HCT116 (cell line): ENCODE measurements at regions not wholly inside any gene's neighbourhood (a gene's known extent, or its start where the extent isn't known, plus 50 kb on each side); places are given as distances from the start of the nearest gene placed in this dataset.

Experiments
- ATAC-seq: fragments of 200-7000 bp; cut with Tn5 transposase; 2 replicates; pipeline ENCODE4 v1.9.1; 2020; ENCODE audit warnings: mild to moderate bottlenecking, moderate library complexity
- BruUV-seq: library from RNA; stranded (reverse); fragments of 400-500 nt; replicated peaks from 2 replicates; lab custom pipeline; 2021; lab: Mats Ljungman, UMichigan
- CTCF ChIA-PET: fragments of 300-600 bp; sonication (Branson Sonifier 250); formaldehyde crosslinking; loops from one replicate; lab custom pipeline; 2021; ENCODE audit warnings: antibody characterized with exemption; lab: Charles Lee
- POLR2A ChIA-PET: fragments of 300-600, 350-600 bp; sonication (Branson Sonifier 250); formaldehyde crosslinking; loops from one replicate; lab custom pipeline; 2021; ENCODE audit warnings: antibody characterized with exemption; lab: Charles Lee
- RAD21 ChIA-PET, 2 experiments: fragments of 300-600 bp; sonication (Branson Sonifier 250); formaldehyde crosslinking; loops; one replicate each; lab custom pipeline; 2023; ENCODE audit warnings: low total read pairs in 2 of 2; ENCODE audit not compliant: uncharacterized antibody in 2 of 2, unreplicated experiment in 2 of 2, low non-redundant PET in 1 of 2; lab: Charles Lee
- DNase-seq: peaks from one replicate; pipeline ENCODE4 v3.0.0-alpha.2; 2010; ENCODE audit warnings: low read depth, low spot score
- H2AFZ ChIP-seq: fragments of 200-600 bp; shearing (Covaris generic), sonication (generic); 2 replicates; pipeline ENCODE4 v1.6.1; 2017; ENCODE audit warnings: low read depth, mixed run types, mixed read lengths, antibody characterized with exemption, low read length; ENCODE audit not compliant: poor library complexity, severe bottlenecking
- H3K27ac ChIP-seq: 2 replicates; pipeline ENCODE4 v1.5.1; 2012; ENCODE audit warnings: low read depth, low read length
- H3K27me3 ChIP-seq: fragments of 200-600 bp; sonication (generic); 2 replicates; pipeline ENCODE4 v1.6.1; 2016; ENCODE audit warnings: mixed run types, low read length, mixed read lengths; ENCODE audit not compliant: insufficient read depth
- H3K36me3 ChIP-seq, 2 experiments: fragments of 200-500 bp in 1 of 2; fragments of 200-600 bp in 1 of 2; sonication (Bioruptor generic) in 1 of 2; sonication (generic) in 1 of 2; 2 replicates each; pipeline versions ENCODE4 v1.5.1 to v1.6.1; 2014 to 2016; ENCODE audit warnings: low read length in 2 of 2, inconsistent platforms in 1 of 2, mixed read lengths in 1 of 2, mixed run types in 1 of 2; ENCODE audit not compliant: insufficient read depth in 2 of 2, control insufficient read depth in 1 of 2
- H3K4me1 ChIP-seq, 2 experiments: fragments of 200-600 bp in 1 of 2; sonication (generic) in 1 of 2; 2 replicates each; pipeline versions ENCODE4 v1.5.1 to v1.6.1; 2012 to 2017; ENCODE audit warnings: low read length in 2 of 2, inconsistent platforms in 1 of 2, mild to moderate bottlenecking in 1 of 2, mixed read lengths in 1 of 2, mixed run types in 1 of 2, moderate library complexity in 1 of 2; ENCODE audit not compliant: insufficient read depth in 2 of 2, control insufficient read depth in 1 of 2
- H3K4me2 ChIP-seq: fragments of 200-600 bp; sonication (generic); 2 replicates; pipeline ENCODE4 v1.6.1; 2017; ENCODE audit warnings: mixed run types, low read length, mixed read lengths
- H3K4me3 ChIP-seq, 2 experiments: fragments of 200-600 bp in 1 of 2; sonication (generic) in 1 of 2; replicated peaks in 1 of 2; 2 replicates each; pipeline ENCODE4 v1.5.1; 2011 to 2016; ENCODE audit warnings: low read length in 2 of 2, control low read depth in 1 of 2, low read depth in 1 of 2, mild to moderate bottlenecking in 1 of 2, mixed read lengths in 1 of 2, mixed run types in 1 of 2
- H3K79me2 ChIP-seq: fragments of 200-600 bp; sonication (generic); 2 replicates; pipeline ENCODE4 v1.6.1; 2017; ENCODE audit warnings: mild to moderate bottlenecking, mixed run types, low read length, moderate library complexity, mixed read lengths; ENCODE audit not compliant: insufficient read depth
- H3K9ac ChIP-seq: fragments of 200-600 bp; sonication (generic); 2 replicates; pipeline ENCODE4 v1.6.1; 2016; ENCODE audit warnings: low read length, mixed read lengths
- H3K9me2 ChIP-seq: fragments of 200-600 bp; sonication (generic), shearing (Covaris generic); 2 replicates; pipeline ENCODE4 v1.6.1; 2017; ENCODE audit warnings: mixed run types, mild to moderate bottlenecking, moderate library complexity; ENCODE audit not compliant: insufficient read depth
- H3K9me3 ChIP-seq, 2 experiments: fragments of 200-500 bp in 1 of 2; fragments of 200-600 bp in 1 of 2; sonication (Bioruptor generic) in 1 of 2; sonication (generic) in 1 of 2; 2 replicates each; pipeline ENCODE4 v1.6.1; 2014 to 2017; ENCODE audit warnings: low read length in 2 of 2, mixed read lengths in 2 of 2, inconsistent platforms in 1 of 2, low read depth in 1 of 2, mild to moderate bottlenecking in 1 of 2, mixed run types in 1 of 2, moderate library complexity in 1 of 2; ENCODE audit not compliant: control insufficient read depth in 1 of 2, insufficient read depth in 1 of 2
- H4K20me1 ChIP-seq: fragments of 200-600 bp; sonication (generic), shearing (Covaris generic); 2 replicates; pipeline ENCODE4 v1.6.1; 2017; ENCODE audit warnings: mixed run types, mild to moderate bottlenecking, moderate library complexity; ENCODE audit not compliant: insufficient read depth
- ATF3 ChIP-seq: IDR thresholded peaks from 2 replicates; pipeline ENCODE4 v1.6.1; 2012
- CBX3 ChIP-seq: IDR thresholded peaks from 2 replicates; pipeline ENCODE4 v1.6.1; 2012; ENCODE audit warnings: low read depth
- CEBPB ChIP-seq: IDR thresholded peaks from 2 replicates; pipeline ENCODE4 v1.6.1; 2012; ENCODE audit warnings: low read depth
- CTCF ChIP-seq, 3 experiments: fragments of 200-600 bp in 1 of 3; sonication (generic) in 1 of 3; IDR thresholded peaks in 2 of 3; conservative IDR thresholded peaks in 1 of 3; 2 replicates each; pipeline ENCODE4 v1.5.1; 2012 to 2017; ENCODE audit warnings: low read depth in 2 of 3, low read length in 2 of 3, antibody characterized with exemption in 1 of 3, borderline replicate concordance in 1 of 3, control low read depth in 1 of 3, mild to moderate bottlenecking in 1 of 3, mixed read lengths in 1 of 3, mixed run types in 1 of 3, moderate library complexity in 1 of 3; ENCODE audit not compliant: insufficient read depth in 1 of 3
- ELF1 ChIP-seq: IDR thresholded peaks from 2 replicates; pipeline ENCODE4 v1.6.1; 2012; ENCODE audit warnings: low read depth, borderline replicate concordance
- EZH2 ChIP-seq: fragments of 200-600 bp; sonication (generic); IDR thresholded peaks from 2 replicates; pipeline ENCODE4 v1.6.1; 2017; ENCODE audit warnings: antibody characterized with exemption, mixed run types
- EZH2phosphoT487 ChIP-seq: fragments of 200-600 bp; IDR thresholded peaks from 2 replicates; pipeline ENCODE4 v1.6.1; 2018; ENCODE audit warnings: antibody characterized with exemption, borderline replicate concordance
- JUND ChIP-seq: IDR thresholded peaks from 2 replicates; pipeline ENCODE4 v1.6.1; 2012
- MAX ChIP-seq: IDR thresholded peaks from 2 replicates; pipeline ENCODE4 v1.6.1; 2012
- POLR2A ChIP-seq: IDR thresholded peaks from 2 replicates; pipeline ENCODE4 v1.7.0; 2011; ENCODE audit warnings: borderline replicate concordance; ENCODE audit not compliant: insufficient read depth, insufficient read length; ENCODE audit errors: extremely low read depth
- POLR2AphosphoS5 ChIP-seq: IDR thresholded peaks from 2 replicates; pipeline ENCODE4 v1.6.1; 2011; ENCODE audit warnings: mild to moderate bottlenecking, low read depth, low read length, moderate library complexity
- RAD21 ChIP-seq: IDR thresholded peaks from 2 replicates; pipeline ENCODE4 v1.6.1; 2012; ENCODE audit warnings: low read depth, mild to moderate bottlenecking
- REST ChIP-seq: IDR thresholded peaks from 2 replicates; pipeline ENCODE4 v1.6.1; 2012; ENCODE audit warnings: low read depth
- SIN3A ChIP-seq: IDR thresholded peaks from 2 replicates; pipeline ENCODE4 v1.6.1; 2012; ENCODE audit warnings: low read depth
- SP1 ChIP-seq: IDR thresholded peaks from 2 replicates; pipeline ENCODE4 v1.6.1; 2012; ENCODE audit warnings: low read depth
- SRF ChIP-seq: IDR thresholded peaks from 2 replicates; pipeline ENCODE4 v1.6.1; 2012; ENCODE audit warnings: low read depth
- TCF7L2 ChIP-seq: IDR thresholded peaks from 2 replicates; pipeline ENCODE4 v1.7.0; 2011; ENCODE audit warnings: borderline replicate concordance, inconsistent platforms; ENCODE audit not compliant: insufficient read depth, insufficient read length; ENCODE audit errors: extremely low read depth
- ZFX ChIP-seq: fragments of 450-650 bp; IDR thresholded peaks from 2 replicates; pipeline ENCODE4 v1.6.1; 2017
- intact Hi-C: fragments of 100-400 bp; cut with micrococcal nuclease; formaldehyde crosslinking; loops from 2 replicates; pipeline ENCODE4 v1.10.0; 2022

- Histone ChIP-seq H3K9me3 (peaks cover 0 to 8% of the 10 kb centered on the region in 2 experiments; a peak in 2 of 4 replicates), H3K27ac (no peak overlapping the region), H2AFZ (peak overlapping the region; percentile 64), H3K9me2 (no peaks in the 10 kb centered on the region), H3K4me1 (peaks cover 0 to 6% of the 10 kb centered on the region in 2 experiments; a peak in 2 of 4 replicates), H4K20me1 (no peaks in the 10 kb centered on the region), H3K4me3 (no peak overlapping the region), H3K27me3 (no peaks in the 10 kb centered on the region), H3K4me2 (no peak overlapping the region), H3K9ac (no peak overlapping the region), H3K36me3 (no peaks in the 10 kb centered on the region), H3K79me2 (no peaks in the 10 kb centered on the region)
- no TSS peak for BruUV-seq
- intact Hi-C loops = no loop called here
- TF ChIP-seq ELF1 (no peak), JUND (no peak), ZFX (no peak), POLR2AphosphoS5 (no peak), SP1 (no peak), CTCF (IDR thresholded peaks at IDR 0.05 in 2 of 3, conservative IDR thresholded peaks at IDR 0.05 in 1 of 3; ENCODE audit: borderline replicate concordance in 1 of 3, insufficient read depth in 1 of 3, low read depth in 2 of 3, low read length in 2 of 3) (no peak), ATF3 (no peak), POLR2A (no peak), SIN3A (no peak), MAX (no peak), TCF7L2 (no peak), SRF (no peak), RAD21 (no peak), EZH2 (no peak), CBX3 (no peak), CEBPB (no peak), EZH2phosphoT487 (no peak), REST (no peak)
- POLR2A ChIA-PET = interaction anchor here (1.6 kb wide), 1 partner anchor 8 kb away, joined by 3 read pairs; no protein-coding TSS in a partner anchor
- CTCF ChIA-PET = no interaction called here
- DNase-seq (no peak), ATAC-seq (no peak)
- RAD21 ChIA-PET = no interaction called here
These were observed 222.1 kb downstream of the TMEM200A start for GRCh38 chr6:130587778-130588520.
